ENCODE measurements at regions not wholly inside any gene's neighbourhood (a gene's known extent, or its start where the extent isn't known, plus 50 kb on each side); places are given as distances from the start of the nearest gene placed in this dataset.

- no peak for DNase-seq
Observed at GRCh38 chr9:127553793-127554192, 58.3 kb upstream of the STXBP1 start.

- no peak for DNase-seq
Observed at GRCh38 chr9:127554966-127555839, 56.9 kb upstream of the STXBP1 start.

- DNase-seq = peak; percentile 82
Observed at GRCh38 chr9:127555840-127556820, 55.9 kb upstream of the STXBP1 start.

- no peak for DNase-seq
Observed at GRCh38 chr9:127556871-127557270, 55.2 kb upstream of the STXBP1 start.

GRCh38 chr9:127557466-127557869 lies 54.6 kb upstream of the STXBP1 start:
- no peak for DNase-seq

- no peak for DNase-seq
Observed at GRCh38 chr9:127557998-127558546, 54.0 kb upstream of the STXBP1 start.

GRCh38 chr9:127558581-127559246 lies 53.4 kb upstream of the STXBP1 start:
- no peak for DNase-seq

- no peak for DNase-seq
Observed at GRCh38 chr9:127559247-127559680, 52.8 kb upstream of the STXBP1 start.

- DNase-seq = no peak
Observed at GRCh38 chr9:127561491-127562278, 50.4 kb upstream of the STXBP1 start.
